ENCODE measurements at regions not wholly inside any gene's neighbourhood (a gene's known extent, or its start where the extent isn't known, plus 50 kb on each side); places are given as distances from the start of the nearest gene placed in this dataset.

GRCh38 chr6:150521482-150521881, 78.2 kb upstream of the PLEKHG1 start:
- TF ChIP-seq, protein P1, sequence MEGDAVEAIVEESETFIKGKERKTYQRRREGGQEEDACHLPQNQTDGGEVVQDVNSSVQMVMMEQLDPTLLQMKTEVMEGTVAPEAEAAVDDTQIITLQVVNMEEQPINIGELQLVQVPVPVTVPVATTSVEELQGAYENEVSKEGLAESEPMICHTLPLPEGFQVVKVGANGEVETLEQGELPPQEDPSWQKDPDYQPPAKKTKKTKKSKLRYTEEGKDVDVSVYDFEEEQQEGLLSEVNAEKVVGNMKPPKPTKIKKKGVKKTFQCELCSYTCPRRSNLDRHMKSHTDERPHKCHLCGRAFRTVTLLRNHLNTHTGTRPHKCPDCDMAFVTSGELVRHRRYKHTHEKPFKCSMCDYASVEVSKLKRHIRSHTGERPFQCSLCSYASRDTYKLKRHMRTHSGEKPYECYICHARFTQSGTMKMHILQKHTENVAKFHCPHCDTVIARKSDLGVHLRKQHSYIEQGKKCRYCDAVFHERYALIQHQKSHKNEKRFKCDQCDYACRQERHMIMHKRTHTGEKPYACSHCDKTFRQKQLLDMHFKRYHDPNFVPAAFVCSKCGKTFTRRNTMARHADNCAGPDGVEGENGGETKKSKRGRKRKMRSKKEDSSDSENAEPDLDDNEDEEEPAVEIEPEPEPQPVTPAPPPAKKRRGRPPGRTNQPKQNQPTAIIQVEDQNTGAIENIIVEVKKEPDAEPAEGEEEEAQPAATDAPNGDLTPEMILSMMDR (IDR thresholded peaks at IDR 0.05), result no peak
- TF ChIP-seq POLR2A (IDR thresholded peaks at IDR 0.05; ENCODE audit: low read depth) (no peak), POLR2AphosphoS5 (IDR thresholded peaks at IDR 0.05) (no peak), EP300 (IDR thresholded peaks at IDR 0.05) (no peak)

Data from esophagus muscularis mucosa (tissue), 4 donors.